ENCODE measurements at regions not wholly inside any gene's neighbourhood (a gene's known extent, or its start where the extent isn't known, plus 50 kb on each side); places are given as distances from the start of the nearest gene placed in this dataset.

DNA sequence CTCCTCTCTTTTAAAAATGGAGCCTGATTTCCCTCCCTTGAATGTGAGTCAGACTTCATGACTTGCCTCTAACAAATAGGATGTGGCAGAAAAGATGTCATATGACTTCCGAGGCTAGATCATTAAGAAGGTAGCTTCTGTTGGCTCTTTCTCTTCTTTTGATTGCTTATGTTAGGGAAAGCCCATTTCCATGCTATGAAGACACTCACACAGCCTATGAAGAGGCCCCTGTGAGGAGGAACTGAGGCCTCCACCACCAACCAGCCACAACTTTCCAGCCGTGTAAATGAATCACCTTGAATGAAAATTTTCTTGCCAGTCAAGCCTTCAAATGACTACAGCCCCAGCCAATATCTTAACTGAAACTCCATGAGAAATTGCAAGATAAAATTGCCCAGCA is 413.4 kb downstream of the TMEM38B start:
- TF ChIP-seq, protein P1, sequence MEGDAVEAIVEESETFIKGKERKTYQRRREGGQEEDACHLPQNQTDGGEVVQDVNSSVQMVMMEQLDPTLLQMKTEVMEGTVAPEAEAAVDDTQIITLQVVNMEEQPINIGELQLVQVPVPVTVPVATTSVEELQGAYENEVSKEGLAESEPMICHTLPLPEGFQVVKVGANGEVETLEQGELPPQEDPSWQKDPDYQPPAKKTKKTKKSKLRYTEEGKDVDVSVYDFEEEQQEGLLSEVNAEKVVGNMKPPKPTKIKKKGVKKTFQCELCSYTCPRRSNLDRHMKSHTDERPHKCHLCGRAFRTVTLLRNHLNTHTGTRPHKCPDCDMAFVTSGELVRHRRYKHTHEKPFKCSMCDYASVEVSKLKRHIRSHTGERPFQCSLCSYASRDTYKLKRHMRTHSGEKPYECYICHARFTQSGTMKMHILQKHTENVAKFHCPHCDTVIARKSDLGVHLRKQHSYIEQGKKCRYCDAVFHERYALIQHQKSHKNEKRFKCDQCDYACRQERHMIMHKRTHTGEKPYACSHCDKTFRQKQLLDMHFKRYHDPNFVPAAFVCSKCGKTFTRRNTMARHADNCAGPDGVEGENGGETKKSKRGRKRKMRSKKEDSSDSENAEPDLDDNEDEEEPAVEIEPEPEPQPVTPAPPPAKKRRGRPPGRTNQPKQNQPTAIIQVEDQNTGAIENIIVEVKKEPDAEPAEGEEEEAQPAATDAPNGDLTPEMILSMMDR (IDR thresholded peaks at IDR 0.05; ENCODE audit: control extremely low read depth in 1 of 3, insufficient read depth in 1 of 3, low read depth in 1 of 3, low read length in 3 of 3), result no peak
- TF ChIP-seq, protein P2, sequence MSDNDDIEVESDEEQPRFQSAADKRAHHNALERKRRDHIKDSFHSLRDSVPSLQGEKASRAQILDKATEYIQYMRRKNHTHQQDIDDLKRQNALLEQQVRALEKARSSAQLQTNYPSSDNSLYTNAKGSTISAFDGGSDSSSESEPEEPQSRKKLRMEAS (IDR thresholded peaks at IDR 0.05), result no peak
- TF ChIP-seq JUND (IDR thresholded peaks at IDR 0.05; ENCODE audit: low read length) (no peak), TBP (IDR thresholded peaks at IDR 0.05; ENCODE audit: low read depth, low read length) (no peak), RXRA (IDR thresholded peaks at IDR 0.05; ENCODE audit: insufficient read depth, low read depth, low read length) (no peak), EP300 (IDR thresholded peaks at IDR 0.05; ENCODE audit: borderline replicate concordance in 1 of 2, low read depth in 2 of 2, low read length in 2 of 2) (no peak), JUN (IDR thresholded peaks at IDR 0.05; ENCODE audit: low read depth, low read length) (no peak), POLR2A (IDR thresholded peaks at IDR 0.05; ENCODE audit: control extremely low read depth in 1 of 2, low read depth in 2 of 2, low read length in 2 of 2) (no peak), POLR2AphosphoS5 (IDR thresholded peaks at IDR 0.05; ENCODE audit: low read depth, low read length) (no peak)

Measured in H1 (cell line).